ENCODE measurements at regions not wholly inside any gene's neighbourhood (a gene's known extent, or its start where the extent isn't known, plus 50 kb on each side); places are given as distances from the start of the nearest gene placed in this dataset.
A peak's percentile ranks its signal among the peaks of the same experiment; 100 is the strongest.

GRCh38 chr13:47213047-47213446 is 316.2 kb upstream of the HTR2A start:
- Histone ChIP-seq H3K4me3 (no peak overlapping the region), H3K4me1 (replicated peaks in 1 of 2) (no peaks in the 10 kb centered on the region), H3K27ac (no peak overlapping the region)
- WGBS, 10 experiments = 24 to 100% (median 93%) methylated on average over 1 to 3 of the region's 3 CpGs; no CpG with 5 or more reads in 2 of the 10 experiments
- ATAC-seq (replicated peaks in 6 of 8) = no peak
- in situ Hi-C loops (cut with MboI; ENCODE audit: low pct_unique_long_range_greater_than_20kb in 2 of 9, low sequenced_read_pairs in 9 of 9, unreplicated experiment in 9 of 9) = no loop called here

GRCh38 chr13:47211106-47211505 is 314.3 kb upstream of the HTR2A start:
- Histone ChIP-seq H3K4me3 (no peak overlapping the region), H3K4me1 (replicated peaks in 1 of 2) (no peaks in the 10 kb centered on the region), H3K27ac (no peak overlapping the region)
- WGBS, 10 experiments = 32 to 60% (median 47%) methylated on average over 1 to 5 of the region's 5 CpGs; no CpG with 5 or more reads in 1 of the 10 experiments
- ATAC-seq (replicated peaks in 6 of 8) = peak in 1 of 8 experiments; percentile 51
- in situ Hi-C loops (cut with MboI; ENCODE audit: low pct_unique_long_range_greater_than_20kb in 2 of 9, low sequenced_read_pairs in 9 of 9, unreplicated experiment in 9 of 9) = no loop called here

GRCh38 chr13:47206111-47206510 is 309.3 kb upstream of the HTR2A start:
- no peak for ATAC-seq (replicated peaks in 6 of 8)
- Histone ChIP-seq H3K27ac (no peak overlapping the region), H3K4me3 (no peak overlapping the region), H3K4me1 (replicated peaks in 1 of 2) (no peaks in the 10 kb centered on the region)
- 0 to 100% (median 77%) methylated on average over 1 to 3 of the region's 3 CpGs; no CpG with 5 or more reads in 3 of the 10 experiments for WGBS, 10 experiments
- in situ Hi-C loops (cut with MboI; ENCODE audit: low pct_unique_long_range_greater_than_20kb in 2 of 9, low sequenced_read_pairs in 9 of 9, unreplicated experiment in 9 of 9) = no loop called here

GRCh38 chr13:47190696-47191305 is 293.9 kb upstream of the HTR2A start:
- no peak overlapping the region for H3K27ac ChIP-seq
- H3K4me3 ChIP-seq = no peak overlapping the region
- in situ Hi-C loops (cut with MboI; ENCODE audit: low pct_unique_long_range_greater_than_20kb in 2 of 9, low sequenced_read_pairs in 9 of 9, unreplicated experiment in 9 of 9) = no loop called here
- ATAC-seq (replicated peaks in 6 of 8) = no peak
- WGBS, 10 experiments = 9 to 100% (median 66%) methylated on average over 2 to 6 of the region's 6 CpGs; no CpG with 5 or more reads in 1 of the 10 experiments
- H3K4me1 ChIP-seq (replicated peaks in 1 of 2) = no peaks in the 10 kb centered on the region

- in situ Hi-C loops (cut with MboI; ENCODE audit: low pct_unique_long_range_greater_than_20kb in 2 of 9, low sequenced_read_pairs in 9 of 9, unreplicated experiment in 9 of 9) = no loop called here
- peak in 2 of 8 experiments; percentile 18 to 41 for ATAC-seq (replicated peaks in 6 of 8)
- no peak overlapping the region for H3K27ac ChIP-seq
- H3K4me3 ChIP-seq = no peak overlapping the region
- 0 to 75% (median 50%) methylated on average over 1 of the region's 3 CpGs; no CpG with 5 or more reads in 3 of the 10 experiments for WGBS, 10 experiments
- H3K4me1 ChIP-seq (replicated peaks in 1 of 2) = no peaks in the 10 kb centered on the region
Measured at GRCh38 chr13:47188802-47189201, 291.9 kb upstream of the HTR2A start.

- in situ Hi-C loops (cut with MboI; ENCODE audit: low pct_unique_long_range_greater_than_20kb in 2 of 9, low sequenced_read_pairs in 9 of 9, unreplicated experiment in 9 of 9) = no loop called here
- Histone ChIP-seq H3K4me1 (replicated peaks in 1 of 2) (no peaks in the 10 kb centered on the region), H3K27ac (no peak overlapping the region), H3K4me3 (no peak overlapping the region)
- ATAC-seq (replicated peaks in 6 of 8) = no peak
- 70 to 100% (median 94%) methylated on average over 1 to 2 of the region's 2 CpGs; no CpG with 5 or more reads in 1 of the 10 experiments for WGBS, 10 experiments
Measured at GRCh38 chr13:47186471-47186870, 289.6 kb upstream of the HTR2A start.

- Histone ChIP-seq H3K4me1 (replicated peaks in 1 of 2) (no peaks in the 10 kb centered on the region), H3K4me3 (no peak overlapping the region), H3K27ac (no peak overlapping the region)
- ATAC-seq (replicated peaks in 6 of 8) = no peak
- in situ Hi-C loops (cut with MboI; ENCODE audit: low pct_unique_long_range_greater_than_20kb in 2 of 9, low sequenced_read_pairs in 9 of 9, unreplicated experiment in 9 of 9) = no loop called here
Measured at GRCh38 chr13:47184321-47184720, 287.5 kb upstream of the HTR2A start.

GRCh38 chr13:47179321-47179720 is 282.5 kb upstream of the HTR2A start:
- Histone ChIP-seq H3K4me1 (replicated peaks in 1 of 2) (peaks cover 6 to 13% of the 10 kb centered on the region in 2 donors), H3K4me3 (no peak overlapping the region), H3K27ac (no peak overlapping the region)
- ATAC-seq (replicated peaks in 6 of 8) = no peak
- WGBS, 10 experiments = 91 to 100% (median 100%) methylated on average over 1 to 3 of the region's 3 CpGs; no CpG with 5 or more reads in 7 of the 10 experiments
- in situ Hi-C loops (cut with MboI; ENCODE audit: low pct_unique_long_range_greater_than_20kb in 2 of 9, low sequenced_read_pairs in 9 of 9, unreplicated experiment in 9 of 9) = no loop called here

- Histone ChIP-seq H3K27ac (no peak overlapping the region), H3K4me1 (replicated peaks in 1 of 2) (peaks cover 6 to 13% of the 10 kb centered on the region in 2 donors), H3K4me3 (no peak overlapping the region)
- 56 to 100% (median 84%) methylated on average over 1 to 5 of the region's 5 CpGs for WGBS, 10 experiments
- peak in 3 of 8 experiments; percentile 53 to 86 (median 67) for ATAC-seq (replicated peaks in 6 of 8)
- in situ Hi-C loops (cut with MboI; ENCODE audit: low pct_unique_long_range_greater_than_20kb in 2 of 9, low sequenced_read_pairs in 9 of 9, unreplicated experiment in 9 of 9) = no loop called here
Measured at GRCh38 chr13:47178090-47178950, 281.5 kb upstream of the HTR2A start.

- in situ Hi-C loops (cut with MboI; ENCODE audit: low pct_unique_long_range_greater_than_20kb in 2 of 9, low sequenced_read_pairs in 9 of 9, unreplicated experiment in 9 of 9) = no loop called here
- peak in 2 of 8 experiments; percentile 95 to 98 for ATAC-seq (replicated peaks in 6 of 8)
- Histone ChIP-seq H3K27ac (no peak overlapping the region), H3K4me3 (no peak overlapping the region), H3K4me1 (replicated peaks in 1 of 2) (peaks cover 6 to 13% of the 10 kb centered on the region in 2 donors)
- 0 to 90% (median 57%) methylated on average over 2 to 3 of the region's 3 CpGs for WGBS, 10 experiments
Measured at GRCh38 chr13:47175172-47175866, 278.5 kb upstream of the HTR2A start.

- no peak for ATAC-seq (replicated peaks in 6 of 8)
- in situ Hi-C loops (cut with MboI; ENCODE audit: low pct_unique_long_range_greater_than_20kb in 2 of 9, low sequenced_read_pairs in 9 of 9, unreplicated experiment in 9 of 9) = no loop called here
Measured at GRCh38 chr13:47170971-47171370, 274.1 kb upstream of the HTR2A start.

GRCh38 chr13:47168618-47169017 is 271.8 kb upstream of the HTR2A start:
- WGBS, 10 experiments = 65 to 100% (median 73%) methylated on average over 2 to 7 of the region's 7 CpGs; no CpG with 5 or more reads in 1 of the 10 experiments
- in situ Hi-C loops (cut with MboI; ENCODE audit: low pct_unique_long_range_greater_than_20kb in 2 of 9, low sequenced_read_pairs in 9 of 9, unreplicated experiment in 9 of 9) = no loop called here

More at GRCh38 chr13:47170971-47171370, 274.1 kb upstream of the HTR2A start:
- no peak overlapping the region for H3K4me3 ChIP-seq
- H3K4me1 ChIP-seq (replicated peaks in 1 of 2) = no peaks in the 10 kb centered on the region
- no peak overlapping the region for H3K27ac ChIP-seq
- 45 to 83% (median 66%) methylated on average over 1 of the region's 1 CpG; no CpG with 5 or more reads in 4 of the 10 experiments for WGBS, 10 experiments

GRCh38 chr13:47168066-47168465 is 271.2 kb upstream of the HTR2A start:
- 36 to 100% (median 90%) methylated on average over 1 to 6 of the region's 6 CpGs for WGBS, 10 experiments
- Histone ChIP-seq H3K4me1 (replicated peaks in 1 of 2) (no peaks in the 10 kb centered on the region), H3K4me3 (no peak overlapping the region), H3K27ac (no peak overlapping the region)
- ATAC-seq (replicated peaks in 6 of 8) = no peak
- in situ Hi-C loops (cut with MboI; ENCODE audit: low pct_unique_long_range_greater_than_20kb in 2 of 9, low sequenced_read_pairs in 9 of 9, unreplicated experiment in 9 of 9) = no loop called here

More at GRCh38 chr13:47168618-47169017, 271.8 kb upstream of the HTR2A start:
- no peak overlapping the region for H3K4me3 ChIP-seq
- no peaks in the 10 kb centered on the region for H3K4me1 ChIP-seq (replicated peaks in 1 of 2)
- H3K27ac ChIP-seq = no peak overlapping the region
- ATAC-seq (replicated peaks in 6 of 8) = no peak

Measured in motor neuron (in vitro differentiated cells).